Astrocyte (in vitro differentiated cells and primary cell): ENCODE measurements at regions not wholly inside any gene's neighbourhood (a gene's known extent, or its start where the extent isn't known, plus 50 kb on each side); places are given as distances from the start of the nearest gene placed in this dataset.

ENCODE experiments used
- EZH2 ChIP-seq: IDR thresholded peaks from 2 replicates; pipeline ENCODE4 v1.6.1; 2012; ENCODE audit warnings: mild to moderate bottlenecking, low read length, inconsistent platforms; ENCODE audit not compliant: insufficient read depth
- TF ChIP-seq, protein P1 (sequence below): IDR thresholded peaks from 2 replicates; pipeline ENCODE4 v1.5.1; 2011; ENCODE audit warnings: low read depth, mild to moderate bottlenecking, inconsistent platforms, low read length, moderate library complexity; ENCODE audit not compliant: insufficient read depth

DNA sequence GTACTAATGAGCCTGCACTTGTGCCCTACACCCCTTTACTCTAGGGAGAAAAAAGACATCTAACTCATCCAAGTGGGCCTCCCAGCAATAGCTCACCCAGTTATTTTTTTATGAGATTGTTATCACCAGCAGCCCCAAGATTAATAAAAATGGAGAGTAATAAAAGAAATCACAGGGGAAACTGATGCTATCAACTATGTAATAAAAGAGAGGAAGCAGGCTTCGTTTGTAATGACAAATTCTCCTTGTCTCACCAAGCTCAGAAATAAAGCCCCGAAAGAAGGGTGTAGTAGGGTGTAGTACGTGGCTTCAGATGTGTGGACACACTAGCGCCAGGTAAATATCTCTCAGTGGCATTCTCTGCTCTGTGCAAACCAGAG is 204.9 kb downstream of the USP12 start:
- TF ChIP-seq EZH2 = no peak
- TF ChIP-seq, protein P1, sequence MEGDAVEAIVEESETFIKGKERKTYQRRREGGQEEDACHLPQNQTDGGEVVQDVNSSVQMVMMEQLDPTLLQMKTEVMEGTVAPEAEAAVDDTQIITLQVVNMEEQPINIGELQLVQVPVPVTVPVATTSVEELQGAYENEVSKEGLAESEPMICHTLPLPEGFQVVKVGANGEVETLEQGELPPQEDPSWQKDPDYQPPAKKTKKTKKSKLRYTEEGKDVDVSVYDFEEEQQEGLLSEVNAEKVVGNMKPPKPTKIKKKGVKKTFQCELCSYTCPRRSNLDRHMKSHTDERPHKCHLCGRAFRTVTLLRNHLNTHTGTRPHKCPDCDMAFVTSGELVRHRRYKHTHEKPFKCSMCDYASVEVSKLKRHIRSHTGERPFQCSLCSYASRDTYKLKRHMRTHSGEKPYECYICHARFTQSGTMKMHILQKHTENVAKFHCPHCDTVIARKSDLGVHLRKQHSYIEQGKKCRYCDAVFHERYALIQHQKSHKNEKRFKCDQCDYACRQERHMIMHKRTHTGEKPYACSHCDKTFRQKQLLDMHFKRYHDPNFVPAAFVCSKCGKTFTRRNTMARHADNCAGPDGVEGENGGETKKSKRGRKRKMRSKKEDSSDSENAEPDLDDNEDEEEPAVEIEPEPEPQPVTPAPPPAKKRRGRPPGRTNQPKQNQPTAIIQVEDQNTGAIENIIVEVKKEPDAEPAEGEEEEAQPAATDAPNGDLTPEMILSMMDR = no peak
